Peyer's patch (tissue), 4 donors: ENCODE measurements at regions not wholly inside any gene's neighbourhood (a gene's known extent, or its start where the extent isn't known, plus 50 kb on each side); places are given as distances from the start of the nearest gene placed in this dataset.

Experiments used
- DNase-seq, 3 donors: peaks; one replicate each; pipeline ENCODE4 v3.0.0-alpha.2; 2017 to 2019
- H3K27ac ChIP-seq, 4 donors: fragments of 200-600 bp; sonication (generic); one replicate each; pipeline ENCODE4 v1.5.1; 2016 to 2019
- H3K27me3 ChIP-seq, 2 donors: fragments of 200-600 bp; sonication (generic); one replicate each; pipeline ENCODE4 v1.5.1; 2019
- H3K36me3 ChIP-seq, 3 donors: fragments of 200-600 bp; sonication (generic); one replicate each; pipeline ENCODE4 v1.5.1; 2016 to 2019
- H3K4me1 ChIP-seq, 4 donors: fragments of 200-600 bp; sonication (generic); one replicate each; pipeline ENCODE4 v1.5.1; 2016 to 2019
- H3K4me3 ChIP-seq, 4 donors: fragments of 200-600 bp; sonication (generic); 1 replicate in 3 of 4; 2 replicates in 1 of 4; pipeline ENCODE4 v1.5.1; 2016 to 2019; ENCODE audit warnings: mild to moderate bottlenecking in 1 of 4
- H3K9me3 ChIP-seq, 4 donors: fragments of 200-600 bp; sonication (generic); one replicate each; pipeline ENCODE4 v1.5.1; 2016 to 2019; ENCODE audit warnings: mild to moderate bottlenecking in 1 of 4
- CTCF ChIP-seq, 6 experiments: fragments of 450-650 bp in 4 of 6; fragments of 200-600 bp in 2 of 6; sonication (generic) in 1 of 6; IDR thresholded peaks; one replicate each; pipeline ENCODE4 v1.5.1; 2017 to 2019; ENCODE audit warnings: antibody characterized with exemption in 6 of 6, mild to moderate bottlenecking in 3 of 6, moderate library complexity in 1 of 6
- POLR2A ChIP-seq, 2 donors: fragments of 450-650 bp; IDR thresholded peaks; one replicate each; pipeline ENCODE4 v1.5.1; 2017; ENCODE audit warnings: antibody characterized with exemption in 2 of 2, mild to moderate bottlenecking in 2 of 2, moderate library complexity in 2 of 2

GRCh38 chr7:47685151-47685550 is 103.2 kb upstream of the TNS3 start:
- TF ChIP-seq CTCF (IDR thresholded peaks at IDR 0.05) = no peak
- TF ChIP-seq POLR2A (IDR thresholded peaks at IDR 0.05) = no peak
- Histone ChIP-seq H3K4me3 (no peak overlapping the region), H3K36me3 (no peaks in the 10 kb centered on the region), H3K27me3 (no peaks in the 10 kb centered on the region), H3K9me3 (no peaks in the 10 kb centered on the region), H3K4me1 (no peaks in the 10 kb centered on the region), H3K27ac (no peak overlapping the region)
- no peak for DNase-seq

GRCh38 chr7:47684728-47685127 is 102.8 kb upstream of the TNS3 start:
- TF ChIP-seq POLR2A (IDR thresholded peaks at IDR 0.05) = no peak
- TF ChIP-seq CTCF (IDR thresholded peaks at IDR 0.05) = no peak
- Histone ChIP-seq H3K9me3 (no peaks in the 10 kb centered on the region), H3K4me1 (no peaks in the 10 kb centered on the region), H3K27me3 (no peaks in the 10 kb centered on the region), H3K36me3 (no peaks in the 10 kb centered on the region), H3K27ac (no peak overlapping the region), H3K4me3 (no peak overlapping the region)
- DNase-seq = no peak

- Histone ChIP-seq H3K4me3 (no peak overlapping the region), H3K4me1 (no peaks in the 10 kb centered on the region), H3K36me3 (no peaks in the 10 kb centered on the region), H3K27me3 (no peaks in the 10 kb centered on the region), H3K27ac (no peak overlapping the region), H3K9me3 (no peaks in the 10 kb centered on the region)
- TF ChIP-seq CTCF (IDR thresholded peaks at IDR 0.05) = no peak
- TF ChIP-seq POLR2A (IDR thresholded peaks at IDR 0.05) = no peak
- no peak for DNase-seq
Observed at GRCh38 chr7:47683485-47683898, 101.6 kb upstream of the TNS3 start.

- Histone ChIP-seq H3K27ac (no peak overlapping the region), H3K4me3 (no peak overlapping the region), H3K9me3 (no peaks in the 10 kb centered on the region), H3K36me3 (no peaks in the 10 kb centered on the region), H3K4me1 (no peaks in the 10 kb centered on the region), H3K27me3 (no peaks in the 10 kb centered on the region)
- DNase-seq = no peak
- TF ChIP-seq CTCF (IDR thresholded peaks at IDR 0.05) (no peak), POLR2A (IDR thresholded peaks at IDR 0.05) (no peak)
Observed at GRCh38 chr7:47682874-47683273, 101.0 kb upstream of the TNS3 start.

- H3K4me1 ChIP-seq = no peaks in the 10 kb centered on the region
- H3K36me3 ChIP-seq = no peaks in the 10 kb centered on the region
- H3K9me3 ChIP-seq = no peaks in the 10 kb centered on the region
- no peak overlapping the region for H3K4me3 ChIP-seq
- no peak overlapping the region for H3K27ac ChIP-seq
- TF ChIP-seq CTCF (IDR thresholded peaks at IDR 0.05) = no peak
- TF ChIP-seq POLR2A (IDR thresholded peaks at IDR 0.05) = no peak
- no peaks in the 10 kb centered on the region for H3K27me3 ChIP-seq
- DNase-seq = no peak
Observed at GRCh38 chr7:47681249-47681810, 99.4 kb upstream of the TNS3 start.
